BLaER1 (cell line): ENCODE measurements at regions not wholly inside any gene's neighbourhood (a gene's known extent, or its start where the extent isn't known, plus 50 kb on each side); places are given as distances from the start of the nearest gene placed in this dataset.

Source experiments
- H3K27ac ChIP-seq: shearing (Covaris generic); formaldehyde crosslinking; 2 replicates; pipeline ENCODE4 v1.8.1; 2022
- H3K27me3 ChIP-seq: shearing (Covaris generic); formaldehyde crosslinking; 2 replicates; pipeline ENCODE4 v1.8.1; 2022
- H3K36me3 ChIP-seq: shearing (Covaris generic); formaldehyde crosslinking; 2 replicates; pipeline ENCODE4 v1.8.1; 2022
- H3K4me1 ChIP-seq: shearing (Covaris generic); formaldehyde crosslinking; 2 replicates; pipeline ENCODE4 v1.8.1; 2022
- H3K4me2 ChIP-seq: shearing (Covaris generic); formaldehyde crosslinking; 2 replicates; pipeline ENCODE4 v1.8.1; 2022
- H3K4me3 ChIP-seq: shearing (Covaris generic); formaldehyde crosslinking; 2 replicates; pipeline ENCODE4 v1.8.1; 2022
- H3K9ac ChIP-seq: shearing (Covaris generic); formaldehyde crosslinking; 2 replicates; pipeline ENCODE4 v1.8.1; 2022
- H3K9me3 ChIP-seq: shearing (Covaris generic); formaldehyde crosslinking; 2 replicates; pipeline ENCODE4 v1.8.1; 2022
- H4K20me1 ChIP-seq: shearing (Covaris generic); formaldehyde crosslinking; 2 replicates; pipeline ENCODE4 v1.8.1; 2022
- Cebpa-rat ChIP-seq: shearing (Covaris generic); IDR thresholded peaks from 2 replicates; pipeline ENCODE4 v1.8.1; 2022

- H4K20me1 ChIP-seq = no peaks in the 10 kb centered on the region
- TF ChIP-seq Cebpa-rat = no peak
- no peaks in the 10 kb centered on the region for H3K27me3 ChIP-seq
- H3K27ac ChIP-seq = no peak overlapping the region
- no peak overlapping the region for H3K4me2 ChIP-seq
- H3K9ac ChIP-seq = no peak overlapping the region
- H3K4me3 ChIP-seq = no peak overlapping the region
- no peaks in the 10 kb centered on the region for H3K9me3 ChIP-seq
- H3K36me3 ChIP-seq = no peaks in the 10 kb centered on the region
- no peaks in the 10 kb centered on the region for H3K4me1 ChIP-seq
Observed at GRCh38 chr2:52844701-52845423, 922.7 kb upstream of the CHAC2 start.

- Histone ChIP-seq H3K27ac (no peak overlapping the region), H3K36me3 (no peaks in the 10 kb centered on the region), H3K9me3 (no peaks in the 10 kb centered on the region), H3K4me1 (no peaks in the 10 kb centered on the region), H3K9ac (no peak overlapping the region), H4K20me1 (no peaks in the 10 kb centered on the region), H3K4me2 (no peak overlapping the region), H3K27me3 (no peaks in the 10 kb centered on the region), H3K4me3 (no peak overlapping the region)
- no peak for TF ChIP-seq Cebpa-rat
Observed at GRCh38 chr2:52835909-52836308, 931.7 kb upstream of the CHAC2 start.

GRCh38 chr2:52831216-52831615 lies 936.4 kb upstream of the CHAC2 start:
- TF ChIP-seq Cebpa-rat = no peak
- Histone ChIP-seq H3K36me3 (no peaks in the 10 kb centered on the region), H4K20me1 (no peaks in the 10 kb centered on the region), H3K9ac (no peak overlapping the region), H3K27ac (no peak overlapping the region), H3K4me3 (no peak overlapping the region), H3K4me1 (no peaks in the 10 kb centered on the region), H3K9me3 (no peaks in the 10 kb centered on the region), H3K4me2 (no peak overlapping the region), H3K27me3 (no peaks in the 10 kb centered on the region)

- Histone ChIP-seq H3K4me3 (no peak overlapping the region), H3K27me3 (no peaks in the 10 kb centered on the region), H4K20me1 (no peaks in the 10 kb centered on the region), H3K4me1 (no peaks in the 10 kb centered on the region), H3K36me3 (no peaks in the 10 kb centered on the region), H3K9me3 (no peaks in the 10 kb centered on the region), H3K27ac (no peak overlapping the region), H3K9ac (no peak overlapping the region), H3K4me2 (no peak overlapping the region)
- TF ChIP-seq Cebpa-rat = no peak
Observed at GRCh38 chr2:52828112-52828511, 939.5 kb upstream of the CHAC2 start.

- no peaks in the 10 kb centered on the region for H3K4me1 ChIP-seq
- no peaks in the 10 kb centered on the region for H3K36me3 ChIP-seq
- H3K27me3 ChIP-seq = no peaks in the 10 kb centered on the region
- no peaks in the 10 kb centered on the region for H4K20me1 ChIP-seq
- no peak overlapping the region for H3K4me3 ChIP-seq
- H3K9me3 ChIP-seq = no peaks in the 10 kb centered on the region
- no peak overlapping the region for H3K9ac ChIP-seq
- no peak overlapping the region for H3K27ac ChIP-seq
- TF ChIP-seq Cebpa-rat = no peak
- no peak overlapping the region for H3K4me2 ChIP-seq
Observed at GRCh38 chr2:52821631-52822030, 946.0 kb upstream of the CHAC2 start.

GRCh38 chr2:52818958-52819357 lies 948.6 kb upstream of the CHAC2 start:
- H3K27me3 ChIP-seq = no peaks in the 10 kb centered on the region
- H3K27ac ChIP-seq = no peak overlapping the region
- no peak for TF ChIP-seq Cebpa-rat
- no peaks in the 10 kb centered on the region for H3K36me3 ChIP-seq
- no peaks in the 10 kb centered on the region for H4K20me1 ChIP-seq
- H3K4me1 ChIP-seq = no peaks in the 10 kb centered on the region
- H3K9ac ChIP-seq = no peak overlapping the region
- no peaks in the 10 kb centered on the region for H3K9me3 ChIP-seq
- H3K4me2 ChIP-seq = no peak overlapping the region
- H3K4me3 ChIP-seq = no peak overlapping the region

- Histone ChIP-seq H3K4me3 (no peak overlapping the region), H3K9me3 (no peaks in the 10 kb centered on the region), H3K4me2 (no peak overlapping the region), H3K27ac (no peak overlapping the region), H4K20me1 (no peaks in the 10 kb centered on the region), H3K36me3 (no peaks in the 10 kb centered on the region), H3K9ac (no peak overlapping the region), H3K4me1 (no peaks in the 10 kb centered on the region), H3K27me3 (no peaks in the 10 kb centered on the region)
- TF ChIP-seq Cebpa-rat = no peak
Observed at GRCh38 chr2:52810460-52810859, 957.1 kb upstream of the CHAC2 start.

- Histone ChIP-seq H3K4me2 (no peak overlapping the region), H3K27ac (no peak overlapping the region), H3K27me3 (no peaks in the 10 kb centered on the region), H3K9ac (no peak overlapping the region), H4K20me1 (no peaks in the 10 kb centered on the region), H3K36me3 (no peaks in the 10 kb centered on the region), H3K4me1 (no peaks in the 10 kb centered on the region), H3K4me3 (no peak overlapping the region), H3K9me3 (peaks cover 9% of the 10 kb centered on the region)
- no peak for TF ChIP-seq Cebpa-rat
Observed at GRCh38 chr2:52805901-52806410, 961.6 kb upstream of the CHAC2 start.

- no peak overlapping the region for H3K27ac ChIP-seq
- H3K9me3 ChIP-seq = no peaks in the 10 kb centered on the region
- no peaks in the 10 kb centered on the region for H3K27me3 ChIP-seq
- H3K4me3 ChIP-seq = no peak overlapping the region
- no peaks in the 10 kb centered on the region for H3K4me1 ChIP-seq
- H3K4me2 ChIP-seq = no peak overlapping the region
- H3K36me3 ChIP-seq = no peaks in the 10 kb centered on the region
- TF ChIP-seq Cebpa-rat = no peak
- no peak overlapping the region for H3K9ac ChIP-seq
- H4K20me1 ChIP-seq = no peaks in the 10 kb centered on the region
Observed at GRCh38 chr2:52794581-52794980, 973.0 kb upstream of the CHAC2 start.

GRCh38 chr2:52779446-52779845 lies 988.2 kb upstream of the CHAC2 start:
- H3K36me3 ChIP-seq = no peaks in the 10 kb centered on the region
- no peak overlapping the region for H3K27ac ChIP-seq
- no peaks in the 10 kb centered on the region for H3K27me3 ChIP-seq
- H3K9me3 ChIP-seq = no peaks in the 10 kb centered on the region
- no peak overlapping the region for H3K9ac ChIP-seq
- no peak overlapping the region for H3K4me3 ChIP-seq
- H3K4me1 ChIP-seq = no peaks in the 10 kb centered on the region
- TF ChIP-seq Cebpa-rat = no peak
- no peak overlapping the region for H3K4me2 ChIP-seq
- H4K20me1 ChIP-seq = no peaks in the 10 kb centered on the region

- H3K4me1 ChIP-seq = no peaks in the 10 kb centered on the region
- no peaks in the 10 kb centered on the region for H3K9me3 ChIP-seq
- H3K4me2 ChIP-seq = no peak overlapping the region
- no peak for TF ChIP-seq Cebpa-rat
- H3K36me3 ChIP-seq = no peaks in the 10 kb centered on the region
- no peak overlapping the region for H3K27ac ChIP-seq
- H4K20me1 ChIP-seq = no peaks in the 10 kb centered on the region
- no peaks in the 10 kb centered on the region for H3K27me3 ChIP-seq
- H3K4me3 ChIP-seq = no peak overlapping the region
- H3K9ac ChIP-seq = no peak overlapping the region
Observed at GRCh38 chr2:52776571-52776970, 991.0 kb upstream of the CHAC2 start.
